ENCODE measurements at regions not wholly inside any gene's neighbourhood (a gene's known extent, or its start where the extent isn't known, plus 50 kb on each side); places are given as distances from the start of the nearest gene placed in this dataset.

GRCh38 chr20:57895161-57895855, 185.5 kb upstream of the PMEPA1 start:
- H3K4me3 ChIP-seq (ENCODE audit: low read depth, low read length) = no peak overlapping the region
- in situ Hi-C loops (cut with HindIII; ENCODE audit: low sequenced_read_pairs) = no loop called here
- no peak for TF ChIP-seq CTCF (IDR thresholded peaks at IDR 0.05; ENCODE audit: low read depth, low read length, missing control alignments)

GRCh38 chr20:57894522-57894921, 184.7 kb upstream of the PMEPA1 start:
- DNase-seq (ENCODE audit: low read depth) = no peak
- in situ Hi-C loops (cut with HindIII; ENCODE audit: low sequenced_read_pairs) = no loop called here
- TF ChIP-seq CTCF (IDR thresholded peaks at IDR 0.05; ENCODE audit: low read depth, low read length, missing control alignments) = no peak
- no peak overlapping the region for H3K4me3 ChIP-seq (ENCODE audit: low read depth, low read length)

More at GRCh38 chr20:57895161-57895855, 185.5 kb upstream of the PMEPA1 start:
- no peak for DNase-seq (ENCODE audit: low read depth)

- no peak for TF ChIP-seq CTCF (IDR thresholded peaks at IDR 0.05; ENCODE audit: low read depth, low read length, missing control alignments)
- no peak for DNase-seq (ENCODE audit: low read depth)
- in situ Hi-C loops (cut with HindIII; ENCODE audit: low sequenced_read_pairs) = no loop called here
- no peak overlapping the region for H3K4me3 ChIP-seq (ENCODE audit: low read depth, low read length)
Measured at GRCh38 chr20:57894096-57894495, 184.3 kb upstream of the PMEPA1 start.

- in situ Hi-C loops (cut with HindIII; ENCODE audit: low sequenced_read_pairs) = no loop called here
- no peak overlapping the region for H3K4me3 ChIP-seq (ENCODE audit: low read depth, low read length)
- TF ChIP-seq CTCF (IDR thresholded peaks at IDR 0.05; ENCODE audit: low read depth, low read length, missing control alignments) = no peak
- DNase-seq (ENCODE audit: low read depth) = no peak
Measured at GRCh38 chr20:57893366-57893999, 183.7 kb upstream of the PMEPA1 start.

GRCh38 chr20:57892471-57892870, 182.7 kb upstream of the PMEPA1 start:
- H3K4me3 ChIP-seq (ENCODE audit: low read depth, low read length) = no peak overlapping the region
- in situ Hi-C loops (cut with HindIII; ENCODE audit: low sequenced_read_pairs) = no loop called here
- no peak for TF ChIP-seq CTCF (IDR thresholded peaks at IDR 0.05; ENCODE audit: low read depth, low read length, missing control alignments)
- DNase-seq (ENCODE audit: low read depth) = no peak

- TF ChIP-seq CTCF (IDR thresholded peaks at IDR 0.05; ENCODE audit: low read depth, low read length, missing control alignments) = no peak
- in situ Hi-C loops (cut with HindIII; ENCODE audit: low sequenced_read_pairs) = no loop called here
- H3K4me3 ChIP-seq (ENCODE audit: low read depth, low read length) = no peak overlapping the region
- DNase-seq (ENCODE audit: low read depth) = no peak
Measured at GRCh38 chr20:57891014-57891413, 181.2 kb upstream of the PMEPA1 start.

Measured in astrocyte of the cerebellum (primary cell).